IMR-90 (cell line): ENCODE measurements at regions not wholly inside any gene's neighbourhood (a gene's known extent, or its start where the extent isn't known, plus 50 kb on each side); places are given as distances from the start of the nearest gene placed in this dataset.

Source experiments
- ATAC-seq: fragments of 200-7000 bp; cut with Tn5 transposase; 2 replicates; pipeline ENCODE4 v1.9.1; 2020; ENCODE audit warnings: low read depth, mild to moderate bottlenecking, moderate library complexity
- BruUV-seq: library from RNA; stranded (reverse); fragments of 400-500 nt; replicated peaks from 2 replicates; lab custom pipeline; 2021; lab: Mats Ljungman, UMichigan
- CTCF ChIA-PET: fragments of 300-600 bp; formaldehyde crosslinking; extraction: SDS; loops from one replicate; lab custom pipeline; 2021; ENCODE audit warnings: antibody characterized with exemption; lab: Yijun Ruan, JAX
- POLR2A ChIA-PET: fragments of 300-600 bp; sonication (Branson Sonifier 250); formaldehyde crosslinking; loops from one replicate; lab custom pipeline; 2022; ENCODE audit warnings: antibody characterized with exemption; ENCODE audit not compliant: unreplicated experiment; lab: Charles Lee
- DNase-seq: peaks from one replicate; pipeline ENCODE4 v3.0.0; 2013
- H2AFZ ChIP-seq: replicated peaks from 2 replicates; pipeline ENCODE3; 2013; ENCODE audit warnings: low read length, mild to moderate bottlenecking; ENCODE audit not compliant: poor library complexity
- H2AK5ac ChIP-seq: 2 replicates; pipeline ENCODE4 v1.6.1; 2013; ENCODE audit warnings: low read depth, low read length, inconsistent platforms
- H2AK9ac ChIP-seq: replicated peaks from 2 replicates; pipeline ENCODE3; 2013; ENCODE audit warnings: mild to moderate bottlenecking, low read depth, low read length, moderate library complexity; ENCODE audit not compliant: poor library complexity
- H2BK120ac ChIP-seq: 2 replicates; pipeline ENCODE4 v1.6.1; 2013; ENCODE audit warnings: low read depth, low read length, inconsistent platforms
- H2BK15ac ChIP-seq: 3 replicates; pipeline ENCODE4 v1.6.1; 2013; ENCODE audit warnings: low read depth, low read length, inconsistent platforms
- H2BK20ac ChIP-seq: 2 replicates; pipeline ENCODE4 v1.6.1; 2013; ENCODE audit warnings: low read depth, mild to moderate bottlenecking, inconsistent platforms, low read length, moderate library complexity
- H2BK5ac ChIP-seq: 2 replicates; pipeline ENCODE4 v1.6.1; 2013; ENCODE audit warnings: mild to moderate bottlenecking, low read depth, low read length, inconsistent platforms; ENCODE audit not compliant: poor library complexity, severe bottlenecking
- H3K14ac ChIP-seq: replicated peaks from 2 replicates; pipeline ENCODE4 v1.6.1; 2013; ENCODE audit warnings: low read depth, low read length, inconsistent platforms
- H3K18ac ChIP-seq: 2 replicates; pipeline ENCODE4 v1.6.1; 2013; ENCODE audit warnings: low read depth, low read length, control low read depth
- H3K23ac ChIP-seq: 2 replicates; pipeline ENCODE4 v1.6.1; 2013; ENCODE audit warnings: low read depth, low read length, inconsistent platforms
- H3K27ac ChIP-seq: 2 replicates; pipeline ENCODE4 v1.5.1; 2013; ENCODE audit warnings: mild to moderate bottlenecking, control low read depth, low read length; ENCODE audit not compliant: insufficient read depth
- H3K27me3 ChIP-seq: 2 replicates; pipeline ENCODE4 v1.6.1; 2013; ENCODE audit warnings: low read length; ENCODE audit not compliant: control insufficient read depth, insufficient read depth
- H3K36me3 ChIP-seq: 2 replicates; pipeline ENCODE4 v1.6.1; 2013; ENCODE audit warnings: low read length, mixed read lengths; ENCODE audit not compliant: control insufficient read depth, insufficient read depth
- H3K4ac ChIP-seq: 2 replicates; pipeline ENCODE4 v1.6.1; 2013; ENCODE audit warnings: low read depth, low read length, inconsistent platforms
- H3K4me1 ChIP-seq: 2 replicates; pipeline ENCODE4 v1.6.1; 2013; ENCODE audit warnings: low read length, mixed read lengths; ENCODE audit not compliant: control insufficient read depth, insufficient read depth
- H3K4me2 ChIP-seq: 2 replicates; pipeline ENCODE4 v1.6.1; 2013; ENCODE audit warnings: low read depth, mild to moderate bottlenecking, control low read depth, low read length, moderate library complexity
- H3K4me3 ChIP-seq: 2 replicates; pipeline ENCODE4 v1.5.1; 2013; ENCODE audit warnings: low read depth, mild to moderate bottlenecking, control low read depth, low read length, moderate library complexity; ENCODE audit not compliant: insufficient read depth
- H3K56ac ChIP-seq: 2 replicates; pipeline ENCODE4 v1.6.1; 2013; ENCODE audit warnings: low read length, inconsistent platforms; ENCODE audit not compliant: insufficient read depth; ENCODE audit errors: extremely low read depth
- H3K79me1 ChIP-seq, 2 experiments: 2 replicates each; pipeline ENCODE4 v1.6.1; 2013; ENCODE audit warnings: low read length in 2 of 2, inconsistent platforms in 1 of 2, low read depth in 1 of 2
- H3K9ac ChIP-seq: 2 replicates; pipeline ENCODE4 v1.6.1; 2013; ENCODE audit warnings: low read depth, low read length, control low read depth
- H3K9me1 ChIP-seq: 2 replicates; pipeline ENCODE4 v1.6.1; 2013; ENCODE audit warnings: low read length, inconsistent platforms; ENCODE audit not compliant: insufficient read depth
- H3K9me3 ChIP-seq: 2 replicates; pipeline ENCODE4 v1.6.1; 2013; ENCODE audit warnings: low read length; ENCODE audit not compliant: control insufficient read depth, insufficient read depth
- H4K20me1 ChIP-seq: 2 replicates; pipeline ENCODE4 v1.6.1; 2013; ENCODE audit warnings: low read length, inconsistent platforms; ENCODE audit not compliant: insufficient read depth
- H4K5ac ChIP-seq: 2 replicates; pipeline ENCODE4 v1.6.1; 2013; ENCODE audit warnings: mild to moderate bottlenecking, low read depth, low read length, control low read depth
- H4K8ac ChIP-seq, 2 experiments: 2 replicates each; pipeline ENCODE4 v1.6.1; 2013; ENCODE audit warnings: low read depth in 2 of 2, low read length in 2 of 2, control low read depth in 1 of 2, inconsistent platforms in 1 of 2
- H4K91ac ChIP-seq: 2 replicates; pipeline ENCODE4 v1.6.1; 2013; ENCODE audit warnings: low read depth, low read length, inconsistent platforms; ENCODE audit not compliant: insufficient read depth
- CHD1 ChIP-seq: IDR thresholded peaks from 2 replicates; pipeline ENCODE4 v1.6.1; 2012; ENCODE audit warnings: low read depth, low read length, improper control_type of control experiment
- FOS ChIP-seq: fragments of 150-350 bp; IDR thresholded peaks from 2 replicates; pipeline ENCODE4 v1.6.1; 2016; ENCODE audit warnings: low read depth, low read length
- RAD21 ChIP-seq: IDR thresholded peaks from 2 replicates; pipeline ENCODE4 v1.6.1; 2012; ENCODE audit warnings: low read length, improper control_type of control experiment
- RFX5 ChIP-seq: IDR thresholded peaks from 2 replicates; pipeline ENCODE4 v1.8.0; 2012; ENCODE audit warnings: low read depth, mild to moderate bottlenecking, low read length, moderate library complexity
- WGBS, 2 experiments: methylation state at CpG; one replicate each; pipeline versions ENCODE4 v1.1.5 to v1.1.7; 2013; ENCODE audit warnings: missing lambda C conversion rate in 2 of 2; ENCODE audit not compliant: insufficient read length in 1 of 2; ENCODE audit errors: extremely low coverage in 2 of 2; 5-methylcytosine and 5-hydroxymethylcytosine counted together
- dilution Hi-C: fragments of 300-500 bp; cut with HindIII; formaldehyde crosslinking; loops from one replicate; pipeline ENCODE4 v1.14.3; 2018; ENCODE audit warnings: low sequenced_read_pairs; ENCODE audit not compliant: unreplicated experiment
- in situ Hi-C: fragments of 300-500 bp; cut with MboI; formaldehyde crosslinking; loops from 3 replicates; pipeline ENCODE4 v1.14.3; 2019; ENCODE audit warnings: low sequenced_read_pairs, inconsistent platforms, mixed read lengths
- intact Hi-C: fragments of 100-400 bp; cut with micrococcal nuclease; formaldehyde crosslinking; loops from 2 replicates; pipeline ENCODE4 v1.10.0; 2022

DNA sequence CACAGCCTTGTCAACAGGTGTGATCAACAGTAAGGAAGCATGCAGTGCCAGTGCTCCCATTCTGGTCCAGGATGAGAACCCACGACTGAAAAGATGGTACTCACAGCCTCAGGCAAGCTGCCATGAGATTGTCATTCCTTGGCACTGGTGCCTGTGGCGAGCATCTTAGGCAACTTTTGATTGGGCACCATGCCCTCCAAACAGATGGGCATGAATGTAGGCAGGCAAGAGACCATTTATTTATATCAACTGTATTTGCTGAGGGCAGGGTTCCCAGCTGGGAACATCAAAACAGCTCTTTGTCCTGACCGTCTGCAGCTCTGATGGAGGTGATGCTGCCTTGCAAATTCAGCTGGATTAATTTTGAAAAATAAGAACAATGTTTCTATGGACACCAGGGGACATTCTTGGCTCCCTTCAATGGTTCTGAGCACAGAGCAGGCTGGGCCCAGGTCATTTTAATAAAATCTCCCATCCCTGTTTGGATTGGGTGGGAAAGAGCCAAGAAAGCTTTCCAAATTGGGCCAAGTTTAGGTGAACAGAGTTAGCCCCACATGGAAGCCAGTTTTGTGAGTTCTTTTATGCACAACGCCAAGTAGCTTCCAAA, 522.5 kb downstream of the RMST start:
- Histone ChIP-seq H2BK5ac (no peak overlapping the region), H2BK15ac (no peak overlapping the region), H4K5ac (no peak overlapping the region), H2AFZ (no peak overlapping the region), H3K36me3 (no peaks in the 10 kb centered on the region), H3K4me2 (no peak overlapping the region), H3K27ac (no peak overlapping the region), H2AK9ac (no peak overlapping the region), H3K27me3 (no peaks in the 10 kb centered on the region), H4K8ac (no peak overlapping the region), H4K91ac (no peak overlapping the region), H3K4ac (no peak overlapping the region), H3K4me3 (no peak overlapping the region), H3K9ac (no peak overlapping the region), H3K79me1 (no peaks in the 10 kb centered on the region), H3K4me1 (no peaks in the 10 kb centered on the region), H3K23ac (no peak overlapping the region), H3K9me3 (peaks cover 9% of the 10 kb centered on the region), H3K14ac (no peak overlapping the region), H2AK5ac (no peak overlapping the region), H3K9me1 (no peaks in the 10 kb centered on the region), H2BK120ac (no peak overlapping the region), H4K20me1 (no peaks in the 10 kb centered on the region), H3K56ac (no peak overlapping the region), H2BK20ac (no peak overlapping the region), H3K18ac (no peak overlapping the region)
- BruUV-seq = no TSS peak
- dilution Hi-C loops (no loop called here), in situ Hi-C loops (no loop called here), intact Hi-C loops (no loop called here)
- DNase-seq (no peak), ATAC-seq (no peak)
- no peak for TF ChIP-seq CHD1
- no peak for TF ChIP-seq RFX5
- TF ChIP-seq RAD21 = no peak
- no peak for TF ChIP-seq FOS
- WGBS, 2 experiments = no CpG with 5 or more reads among the region's 4 CpGs
- POLR2A ChIA-PET = no interaction called here
- CTCF ChIA-PET = interaction anchor here (0.7 kb wide), 1 partner anchor 20 kb away, joined by 3 read pairs; no protein-coding TSS in a partner anchor
